ENCODE measurements at regions not wholly inside any gene's neighbourhood (a gene's known extent, or its start where the extent isn't known, plus 50 kb on each side); places are given as distances from the start of the nearest gene placed in this dataset.

DNA sequence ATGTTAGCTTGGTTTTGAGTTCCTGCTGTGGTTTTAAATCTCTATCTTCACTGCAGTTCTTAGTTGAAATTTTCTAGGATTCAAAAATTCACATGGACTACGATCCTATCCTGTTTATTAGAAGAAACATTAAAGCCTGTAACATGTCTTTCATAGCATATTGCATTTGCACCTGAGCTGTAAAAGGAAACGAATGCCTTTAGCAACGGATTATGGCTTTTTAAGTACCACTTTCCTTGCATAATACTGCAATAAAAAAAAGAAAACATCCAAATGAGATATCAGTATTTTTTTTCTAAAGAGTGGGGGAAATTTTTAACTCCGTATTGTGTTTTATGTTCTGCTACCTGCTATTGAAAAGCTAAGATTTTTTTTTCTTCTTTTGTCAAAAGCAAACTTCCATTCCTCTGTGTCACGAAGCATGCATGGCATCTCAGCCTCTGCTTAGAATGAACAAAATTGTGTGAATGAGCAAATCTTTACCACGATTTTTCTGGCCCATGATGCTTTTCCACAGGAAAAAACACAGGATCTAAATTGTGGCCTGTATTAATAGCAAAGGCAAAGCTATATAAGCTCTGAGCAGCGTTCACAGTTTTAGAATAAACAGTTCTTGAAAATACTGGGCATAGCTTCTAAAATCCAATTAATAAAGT lies 110.0 kb upstream of the CDIN1 start:
- CTCF ChIA-PET: no interaction called here
- intact Hi-C loops (cut with micrococcal nuclease; ENCODE audit: unreplicated experiment): no loop called here
- no peak overlapping the region for H3K27ac Mint-ChIP-seq (ENCODE audit: unreplicated experiment)
- POLR2A ChIA-PET: interaction anchor here (0.5 kb wide), 1 partner anchor 83 kb away, joined by 4 read pairs; no protein-coding TSS in a partner anchor
- H3K36me3 ChIP-seq (ENCODE audit: control insufficient read depth, insufficient read depth, low read length): no peaks in the 10 kb centered on the region
- H3K9me3 ChIP-seq: no peaks in the 10 kb centered on the region
- 0 out of 2 replicates have a peak, but pooled peaks cover 3% of the 10 kb centered on the region for H3K4me1 ChIP-seq
- DNase-seq: no peak
- no peaks in the 10 kb centered on the region for H3K27me3 Mint-ChIP-seq (ENCODE audit: insufficient read depth, unreplicated experiment)
- H3K4me1 Mint-ChIP-seq (ENCODE audit: low read depth, unreplicated experiment): no peaks in the 10 kb centered on the region
- no TSS peak for BruUV-seq (replicated peaks)
- H3K4me3 ChIP-seq (ENCODE audit: low read depth, low read length): no peak overlapping the region
- H3K36me3 Mint-ChIP-seq (ENCODE audit: insufficient read depth, unreplicated experiment): no peaks in the 10 kb centered on the region
- H3K4me3 Mint-ChIP-seq (ENCODE audit: unreplicated experiment): no peak overlapping the region
- no peaks in the 10 kb centered on the region for H3K9me3 Mint-ChIP-seq (ENCODE audit: unreplicated experiment)
- no peaks in the 10 kb centered on the region; the same call in 1 of the 2 replicates for H3K27me3 ChIP-seq (replicated peaks; ENCODE audit: control insufficient read depth, insufficient read depth, low read length)
- TF ChIP-seq, protein P1, sequence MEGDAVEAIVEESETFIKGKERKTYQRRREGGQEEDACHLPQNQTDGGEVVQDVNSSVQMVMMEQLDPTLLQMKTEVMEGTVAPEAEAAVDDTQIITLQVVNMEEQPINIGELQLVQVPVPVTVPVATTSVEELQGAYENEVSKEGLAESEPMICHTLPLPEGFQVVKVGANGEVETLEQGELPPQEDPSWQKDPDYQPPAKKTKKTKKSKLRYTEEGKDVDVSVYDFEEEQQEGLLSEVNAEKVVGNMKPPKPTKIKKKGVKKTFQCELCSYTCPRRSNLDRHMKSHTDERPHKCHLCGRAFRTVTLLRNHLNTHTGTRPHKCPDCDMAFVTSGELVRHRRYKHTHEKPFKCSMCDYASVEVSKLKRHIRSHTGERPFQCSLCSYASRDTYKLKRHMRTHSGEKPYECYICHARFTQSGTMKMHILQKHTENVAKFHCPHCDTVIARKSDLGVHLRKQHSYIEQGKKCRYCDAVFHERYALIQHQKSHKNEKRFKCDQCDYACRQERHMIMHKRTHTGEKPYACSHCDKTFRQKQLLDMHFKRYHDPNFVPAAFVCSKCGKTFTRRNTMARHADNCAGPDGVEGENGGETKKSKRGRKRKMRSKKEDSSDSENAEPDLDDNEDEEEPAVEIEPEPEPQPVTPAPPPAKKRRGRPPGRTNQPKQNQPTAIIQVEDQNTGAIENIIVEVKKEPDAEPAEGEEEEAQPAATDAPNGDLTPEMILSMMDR (IDR thresholded peaks at IDR 0.05; ENCODE audit: insufficient read depth in 1 of 2, low read depth in 1 of 2, low read length in 1 of 2, severe bottlenecking in 1 of 2, unreplicated experiment in 1 of 2): no peak

DNA sequence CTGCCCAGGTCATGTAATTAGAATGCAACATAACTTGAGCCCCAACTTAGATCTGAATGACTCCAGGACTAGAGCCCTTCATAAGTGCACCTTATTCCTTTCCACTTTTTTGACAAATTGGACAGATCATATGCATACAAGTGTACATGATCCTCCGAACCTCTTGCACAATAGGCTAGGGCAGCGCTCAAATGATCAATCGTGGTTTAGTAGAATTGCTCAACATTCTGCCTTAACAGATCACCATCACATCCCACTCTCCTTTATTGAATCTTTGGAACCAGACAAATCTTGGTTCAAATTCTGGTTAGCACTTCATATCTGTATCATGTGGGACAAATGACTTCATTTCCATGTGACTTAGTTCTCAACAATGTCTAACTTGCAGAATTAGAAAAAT lies 106.8 kb upstream of the CDIN1 start:
- intact Hi-C loops (cut with micrococcal nuclease; ENCODE audit: unreplicated experiment): no loop called here
- Histone ChIP-seq H3K27me3 (replicated peaks; ENCODE audit: control insufficient read depth, insufficient read depth, low read length) (no peaks in the 10 kb centered on the region; the same call in 1 of the 2 replicates), H3K4me1 (0 out of 2 replicates have a peak, but pooled peaks cover 3% of the 10 kb centered on the region), H3K4me3 (ENCODE audit: low read depth, low read length) (no peak overlapping the region), H3K36me3 (ENCODE audit: control insufficient read depth, insufficient read depth, low read length) (no peaks in the 10 kb centered on the region), H3K9me3 (no peaks in the 10 kb centered on the region)
- TF ChIP-seq, protein P1 (IDR thresholded peaks at IDR 0.05; ENCODE audit: insufficient read depth in 1 of 2, low read depth in 1 of 2, low read length in 1 of 2, severe bottlenecking in 1 of 2, unreplicated experiment in 1 of 2): no peak
- no peak overlapping the region for H3K4me3 Mint-ChIP-seq (ENCODE audit: unreplicated experiment)
- no peaks in the 10 kb centered on the region for H3K4me1 Mint-ChIP-seq (ENCODE audit: low read depth, unreplicated experiment)
- H3K36me3 Mint-ChIP-seq (ENCODE audit: insufficient read depth, unreplicated experiment): no peaks in the 10 kb centered on the region
- no peak for DNase-seq
- H3K27ac Mint-ChIP-seq (ENCODE audit: unreplicated experiment): no peak overlapping the region
- BruUV-seq (replicated peaks): no TSS peak
- peaks cover 6% of the 10 kb centered on the region for H3K27me3 Mint-ChIP-seq (ENCODE audit: insufficient read depth, unreplicated experiment)
- ChIA-PET CTCF (no interaction called here), POLR2A (no interaction called here)
- H3K9me3 Mint-ChIP-seq (ENCODE audit: unreplicated experiment): no peaks in the 10 kb centered on the region

DNA sequence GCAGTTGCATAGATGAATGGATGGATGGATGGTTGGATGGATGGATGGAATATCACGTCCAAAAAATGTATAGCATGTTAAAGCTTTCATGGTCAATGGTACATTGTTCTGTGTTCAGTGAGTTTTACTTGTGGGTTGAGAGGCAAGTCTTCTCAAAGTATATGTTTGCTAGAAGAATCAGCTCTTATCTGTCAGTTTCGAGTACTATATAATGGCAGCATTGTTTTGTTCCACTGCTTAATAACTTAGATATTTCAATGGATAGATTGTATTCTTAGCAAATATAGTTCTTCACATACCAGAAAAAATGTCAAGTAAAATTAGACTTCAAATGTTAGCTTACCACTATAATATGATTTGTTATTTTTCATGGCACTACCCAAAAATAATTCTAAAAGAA lies 100.9 kb upstream of the CDIN1 start:
- no peaks in the 10 kb centered on the region for H3K9me3 Mint-ChIP-seq (ENCODE audit: unreplicated experiment)
- ChIA-PET CTCF (no interaction called here), POLR2A (no interaction called here)
- Histone ChIP-seq H3K9me3 (no peaks in the 10 kb centered on the region), H3K36me3 (ENCODE audit: control insufficient read depth, insufficient read depth, low read length) (no peaks in the 10 kb centered on the region), H3K27me3 (replicated peaks; ENCODE audit: control insufficient read depth, insufficient read depth, low read length) (no peaks in the 10 kb centered on the region), H3K4me3 (ENCODE audit: low read depth, low read length) (no peak overlapping the region), H3K4me1 (no peaks in the 10 kb centered on the region)
- no peak overlapping the region for H3K4me3 Mint-ChIP-seq (ENCODE audit: unreplicated experiment)
- H3K27me3 Mint-ChIP-seq (ENCODE audit: insufficient read depth, unreplicated experiment): peaks cover 6% of the 10 kb centered on the region
- intact Hi-C loops (cut with micrococcal nuclease; ENCODE audit: unreplicated experiment): no loop called here
- H3K36me3 Mint-ChIP-seq (ENCODE audit: insufficient read depth, unreplicated experiment): no peaks in the 10 kb centered on the region
- H3K4me1 Mint-ChIP-seq (ENCODE audit: low read depth, unreplicated experiment): no peaks in the 10 kb centered on the region
- DNase-seq: no peak
- no peak overlapping the region for H3K27ac Mint-ChIP-seq (ENCODE audit: unreplicated experiment)
- no TSS peak for BruUV-seq (replicated peaks)
- TF ChIP-seq, protein P1 (IDR thresholded peaks at IDR 0.05; ENCODE audit: insufficient read depth in 1 of 2, low read depth in 1 of 2, low read length in 1 of 2, severe bottlenecking in 1 of 2, unreplicated experiment in 1 of 2): no peak

Measured in Caco-2 (cell line).